Activated CD4-positive, alpha-beta T cell treated with anti-CD3 and anti-CD28 coated beads for 48 hours (primary cell): ENCODE measurements at regions not wholly inside any gene's neighbourhood (a gene's known extent, or its start where the extent isn't known, plus 50 kb on each side); places are given as distances from the start of the nearest gene placed in this dataset.
"Not testable (repeated sequence)": the region's sequence is repeated elsewhere in the genome, so short reads cannot be mapped to it uniquely, and the experiment has no call there.

Experiments used
- DNase-seq: peaks from one replicate; pipeline ENCODE4 v3.0.0-alpha.2; 2020

DNA sequence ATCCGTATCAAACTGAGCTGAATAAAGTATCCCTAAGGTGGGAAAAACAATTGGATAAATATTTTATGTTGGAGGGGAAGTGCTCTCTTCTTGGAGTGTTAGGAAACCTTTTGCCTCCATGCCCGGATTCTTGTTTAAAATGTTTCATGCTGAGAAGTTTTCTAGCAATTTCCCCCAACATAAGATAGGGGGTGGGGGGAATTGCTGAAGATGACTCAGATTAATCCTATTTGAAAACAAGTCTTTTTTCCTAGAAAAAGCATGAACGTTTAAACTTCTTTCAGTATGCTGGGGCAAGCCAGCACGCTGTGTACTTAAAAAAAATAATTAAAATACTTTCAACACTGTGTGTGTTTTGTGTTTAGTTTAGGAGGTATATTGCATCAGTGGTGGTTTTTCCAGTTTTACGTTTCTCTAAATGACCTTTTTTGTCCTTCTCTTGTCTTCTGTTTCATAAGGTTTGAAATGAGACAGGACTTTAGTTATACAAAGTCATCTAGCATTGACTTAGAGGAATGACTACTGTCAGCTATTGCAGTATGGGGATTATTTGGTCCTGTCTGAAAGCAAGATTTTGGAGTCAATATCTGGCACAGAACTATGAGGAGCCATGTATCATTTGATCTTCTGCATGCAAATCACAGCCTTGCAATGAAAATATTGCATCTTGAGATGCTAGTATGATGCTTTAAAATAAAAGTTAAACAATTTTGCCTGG is 295.9 kb downstream of the GATA3 start:
- no peak for DNase-seq

DNA sequence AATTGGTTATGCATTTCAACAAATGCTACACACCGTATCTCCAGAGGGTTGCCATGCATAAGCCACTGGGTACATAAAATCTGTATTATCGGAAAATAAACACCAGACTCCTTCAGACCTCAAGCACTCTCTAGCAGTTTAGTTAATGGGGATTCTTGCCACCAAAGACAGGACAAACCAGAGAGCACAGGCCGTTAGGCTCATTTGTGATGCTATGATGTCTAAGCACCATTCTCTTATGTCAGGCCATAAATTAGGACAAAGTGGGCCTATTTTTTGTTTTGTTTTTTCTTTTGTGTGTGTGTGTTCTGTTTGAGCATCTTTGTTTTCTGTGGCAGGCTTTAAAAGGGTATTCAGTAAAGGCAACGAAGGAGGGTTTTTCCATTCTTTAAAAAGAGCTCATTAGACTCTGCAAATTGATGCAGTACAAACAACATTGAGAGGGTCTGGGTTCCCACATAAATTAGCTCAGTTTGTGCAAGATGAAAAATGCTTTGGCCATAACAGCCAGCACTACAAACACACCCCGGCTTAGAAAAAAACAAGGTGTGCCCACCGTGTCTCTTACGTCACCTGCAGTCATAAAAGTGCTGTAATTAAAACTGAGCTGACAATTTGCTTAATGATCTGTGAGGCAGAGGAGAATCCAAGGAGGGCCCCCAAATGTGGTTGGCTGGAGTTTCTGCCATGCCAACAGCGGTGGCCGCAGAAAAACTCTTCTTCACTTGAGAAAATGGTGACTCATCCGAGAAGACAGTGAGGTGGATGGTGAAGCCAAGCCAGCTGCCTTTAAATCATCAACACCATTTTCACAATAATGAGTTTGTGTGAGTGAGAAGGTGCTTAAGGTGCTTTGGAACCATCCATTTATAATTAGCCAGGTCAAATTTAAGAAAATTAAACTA is 297.9 kb downstream of the GATA3 start:
- DNase-seq, result no peak

DNA sequence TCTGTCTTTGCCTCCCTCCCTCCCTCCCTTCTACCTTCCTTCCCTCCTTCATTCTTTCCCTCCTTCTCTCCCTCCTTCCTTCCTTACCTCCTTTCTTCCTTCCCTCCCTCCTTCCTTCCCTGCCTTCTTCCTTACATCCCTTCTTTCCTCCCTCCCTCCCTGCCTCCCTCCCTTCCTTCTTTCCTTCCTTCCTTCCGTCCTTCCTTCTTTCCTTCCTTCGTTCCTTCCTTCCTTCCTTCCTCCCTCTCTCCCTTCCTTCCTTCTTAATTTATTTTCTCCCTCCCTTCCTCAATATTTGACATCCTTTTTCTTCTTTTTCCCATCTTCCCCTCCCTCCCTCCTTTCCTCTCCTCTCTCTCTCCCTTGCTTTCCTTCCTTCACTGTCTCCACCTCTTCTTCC is 301.8 kb downstream of the GATA3 start:
- no peak for DNase-seq

DNA sequence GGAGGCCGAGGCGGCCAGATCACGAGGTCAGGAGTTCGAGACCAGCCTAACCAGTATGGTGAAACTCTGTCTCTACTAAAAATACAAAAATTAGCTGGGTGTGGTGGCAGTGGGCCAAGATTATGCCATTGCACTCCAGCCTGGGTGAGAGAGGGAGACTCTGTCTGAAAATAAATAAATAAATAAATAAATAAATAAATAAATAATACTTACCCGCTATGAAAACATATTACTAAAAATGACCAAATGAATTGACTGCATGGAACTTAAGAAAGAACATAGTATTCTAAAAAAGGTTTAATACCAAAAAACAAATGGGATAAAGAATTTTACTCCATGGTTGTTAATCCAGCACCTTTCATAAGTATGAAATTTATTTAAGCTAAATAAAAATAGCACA is 305.0 kb downstream of the GATA3 start:
- no peak for DNase-seq

DNA sequence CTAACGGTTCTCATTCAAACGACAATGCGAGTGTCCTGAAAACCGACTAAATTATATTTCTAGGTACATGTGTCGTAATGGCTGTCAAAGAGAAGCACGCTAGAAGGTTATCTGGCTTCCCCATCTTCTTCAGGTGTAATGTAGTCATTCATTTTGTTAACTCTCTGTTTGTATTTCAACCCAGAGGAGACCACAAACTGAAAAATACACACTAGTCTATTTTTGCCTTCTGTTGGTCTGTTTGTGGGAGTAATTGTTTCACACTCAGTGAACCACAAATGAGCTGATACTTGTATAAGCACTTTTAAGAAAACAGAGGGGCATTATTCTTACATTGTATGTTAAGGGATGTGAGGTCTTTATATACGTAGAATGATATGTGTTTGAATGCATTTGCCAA is 305.9 kb downstream of the GATA3 start:
- no peak for DNase-seq

DNA sequence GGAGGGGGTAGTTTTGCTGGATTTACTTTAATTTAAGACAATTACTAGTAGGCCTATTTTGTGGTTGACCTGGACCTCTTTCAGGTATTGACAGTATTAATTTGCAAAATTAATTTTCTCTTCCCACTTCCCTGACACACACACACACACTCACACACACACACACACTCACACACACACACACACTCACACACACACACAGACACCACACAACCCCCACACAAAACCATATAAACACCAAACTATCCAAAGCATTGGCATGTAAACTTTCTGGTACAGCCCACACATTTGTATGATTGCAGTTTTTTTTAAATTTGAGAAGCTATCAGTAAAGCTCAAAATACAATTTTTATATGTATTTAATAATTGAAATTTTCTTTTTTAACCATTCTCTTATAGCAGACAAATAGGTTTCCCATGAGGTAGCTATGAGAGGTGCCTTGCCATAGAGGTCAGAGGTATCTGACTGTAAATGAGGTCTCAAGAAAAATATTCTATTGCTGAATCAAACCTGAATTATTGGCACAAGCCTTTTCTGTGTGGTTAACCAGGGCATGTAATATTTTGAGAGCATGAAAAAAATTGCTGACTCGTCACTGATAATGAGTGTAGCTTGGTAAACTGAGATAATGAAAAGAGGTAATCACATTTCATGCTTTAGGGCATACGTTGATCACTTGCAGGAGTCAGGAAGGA is 306.5 kb downstream of the GATA3 start:
- DNase-seq, result no peak

DNA sequence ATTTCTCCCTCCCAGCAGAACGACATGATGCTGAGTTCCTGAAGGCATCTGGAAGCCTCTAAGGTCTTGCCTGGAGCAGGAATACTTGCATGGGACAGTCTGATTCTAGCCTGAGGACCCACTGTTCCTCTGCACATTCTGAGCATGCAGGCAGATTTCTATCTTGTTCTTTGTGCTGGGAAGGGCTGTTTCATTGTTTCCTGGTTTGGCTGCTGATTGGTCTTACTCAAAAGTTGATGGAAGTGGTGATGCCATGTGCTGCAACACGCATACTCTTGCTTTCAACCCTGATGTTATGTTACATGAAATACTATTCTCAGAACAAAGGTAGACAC is 307.0 kb downstream of the GATA3 start:
- no peak for DNase-seq

DNA sequence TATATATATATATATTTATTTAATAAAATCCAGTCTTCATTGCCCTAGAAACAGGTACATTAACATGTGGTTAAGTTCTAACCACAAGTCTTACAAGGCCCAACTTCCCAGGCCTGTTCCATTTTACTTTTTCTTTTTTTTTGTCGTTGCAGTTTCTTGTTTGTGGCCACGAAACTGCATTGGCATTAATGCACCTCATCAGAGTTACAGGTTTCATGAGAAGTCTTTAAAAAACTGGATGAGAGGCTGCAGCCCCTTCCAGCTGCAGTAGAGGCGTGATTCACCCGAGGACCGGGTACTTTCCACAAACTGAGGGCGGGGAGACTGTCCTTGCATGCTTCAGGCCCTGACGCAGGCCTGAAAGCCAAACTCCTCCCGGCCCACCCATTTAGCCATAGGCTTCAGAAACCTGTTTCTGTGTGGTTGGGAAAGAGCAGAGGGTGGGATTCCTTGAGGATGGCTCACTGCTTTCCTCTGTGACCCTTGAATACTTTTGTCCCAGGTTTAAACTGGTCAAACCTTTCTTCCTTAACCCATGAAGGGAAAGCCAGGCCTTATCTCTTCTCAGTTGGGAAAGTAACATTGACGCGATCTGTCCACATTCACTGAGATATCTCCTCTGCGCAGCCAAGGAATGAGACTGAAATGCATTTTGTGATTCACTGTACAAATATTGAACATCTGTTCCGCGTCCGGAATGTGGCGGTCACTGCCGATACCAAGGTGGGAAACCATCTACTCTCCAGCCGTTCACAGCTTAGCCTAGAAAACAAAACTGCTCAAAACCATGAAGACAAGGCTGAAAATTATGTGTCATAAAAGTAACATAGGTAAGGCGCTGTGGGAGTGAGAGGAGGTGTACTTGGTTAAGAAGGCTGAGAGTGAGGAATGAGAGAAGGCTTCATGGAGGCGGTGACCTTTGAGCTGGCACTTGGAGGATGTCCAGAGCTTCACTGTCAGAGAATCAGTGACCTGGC is 311.7 kb downstream of the GATA3 start:
- DNase-seq, result peak; percentile 67

DNA sequence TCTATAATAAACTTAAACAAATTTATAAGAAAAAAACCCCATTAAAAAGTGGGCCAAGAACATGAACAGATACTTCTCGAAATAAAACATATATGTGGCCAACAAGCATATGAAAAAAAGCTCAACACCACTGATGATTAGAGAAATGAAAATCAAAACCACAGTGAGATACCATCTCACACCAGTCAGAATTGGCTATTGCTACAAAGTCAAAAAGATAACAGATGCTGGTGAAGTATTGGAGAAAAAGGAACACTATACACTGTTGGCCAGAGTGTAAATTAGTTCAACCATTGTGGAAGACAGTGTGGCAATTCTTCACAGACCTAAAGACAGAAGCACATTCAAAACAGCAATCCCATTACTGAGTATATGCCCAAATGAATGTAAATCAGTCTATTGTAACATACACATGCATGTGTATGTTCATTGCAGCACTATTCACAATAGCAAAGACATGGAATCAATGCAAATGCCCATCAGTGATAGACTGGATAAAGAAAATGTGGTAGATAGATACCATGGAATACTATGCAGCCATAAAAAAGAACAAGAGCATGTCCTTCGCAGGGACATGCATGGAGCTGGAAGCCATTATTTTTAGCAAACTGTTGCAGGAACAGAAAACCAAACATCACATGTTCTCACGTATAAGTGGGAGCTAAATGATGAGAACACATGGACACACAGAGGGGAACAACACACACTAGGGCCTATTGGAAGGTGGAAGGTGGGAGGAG is 313.4 kb downstream of the GATA3 start:
- not testable (repeated sequence) for DNase-seq

DNA sequence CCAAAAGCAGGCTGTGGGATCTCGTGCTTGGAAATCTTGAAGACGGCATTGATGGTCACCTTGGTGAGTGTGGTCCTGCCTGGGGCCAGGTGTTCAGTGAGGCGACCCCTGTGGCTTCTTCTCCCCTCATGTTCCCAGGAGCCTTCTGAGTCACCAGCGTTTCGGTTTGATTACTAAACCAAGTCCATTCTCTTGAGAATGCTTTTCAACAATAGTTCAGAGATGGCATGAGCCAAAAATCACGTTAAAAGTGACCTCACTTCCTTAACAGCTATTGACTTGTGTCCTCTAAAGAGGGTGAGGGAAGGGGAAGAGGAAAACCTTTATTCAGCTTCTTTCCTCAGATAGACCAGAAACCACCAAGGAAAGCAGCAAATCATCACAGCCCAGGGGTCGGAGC is 315.2 kb downstream of the GATA3 start:
- DNase-seq, result peak; percentile 15

DNA sequence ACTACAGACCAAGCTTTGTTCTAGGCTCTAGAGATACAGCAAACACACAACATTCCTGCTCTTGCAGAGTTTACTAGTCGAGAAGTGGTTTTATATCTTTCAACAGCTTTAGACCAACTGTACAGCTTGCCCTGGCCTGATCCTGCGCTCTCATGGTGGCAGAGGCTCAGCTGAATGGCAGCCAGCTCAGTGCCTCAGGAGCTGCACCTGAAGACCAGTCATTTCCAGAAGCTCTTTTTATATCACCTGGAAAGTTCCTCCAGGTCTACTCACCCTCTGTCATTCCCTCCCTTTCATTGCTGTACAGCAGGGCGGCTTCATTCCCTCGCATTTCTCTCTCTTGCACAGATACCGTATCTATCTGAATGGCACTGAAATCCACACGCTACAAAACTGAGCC is 319.8 kb downstream of the GATA3 start:
- no peak for DNase-seq

DNA sequence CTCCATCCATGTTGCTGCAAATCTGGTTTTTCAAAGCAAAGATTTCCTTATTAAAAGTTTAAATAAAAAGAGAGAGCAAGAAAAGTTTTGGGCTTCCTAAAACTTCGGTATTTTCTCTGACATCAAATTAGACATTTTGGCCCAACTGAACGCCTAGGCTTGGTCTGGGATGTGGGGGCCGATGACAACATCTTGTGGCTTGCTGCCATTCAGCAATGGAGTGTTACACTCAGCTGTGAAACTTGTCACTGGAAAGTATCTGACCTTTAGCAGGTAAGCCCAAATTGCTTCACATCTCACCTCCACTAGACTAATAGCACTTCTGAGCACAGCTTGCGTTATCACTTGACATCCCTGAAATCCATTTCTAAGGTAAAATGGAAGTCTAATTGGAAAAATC is 320.6 kb downstream of the GATA3 start:
- DNase-seq, result peak; percentile 20

DNA sequence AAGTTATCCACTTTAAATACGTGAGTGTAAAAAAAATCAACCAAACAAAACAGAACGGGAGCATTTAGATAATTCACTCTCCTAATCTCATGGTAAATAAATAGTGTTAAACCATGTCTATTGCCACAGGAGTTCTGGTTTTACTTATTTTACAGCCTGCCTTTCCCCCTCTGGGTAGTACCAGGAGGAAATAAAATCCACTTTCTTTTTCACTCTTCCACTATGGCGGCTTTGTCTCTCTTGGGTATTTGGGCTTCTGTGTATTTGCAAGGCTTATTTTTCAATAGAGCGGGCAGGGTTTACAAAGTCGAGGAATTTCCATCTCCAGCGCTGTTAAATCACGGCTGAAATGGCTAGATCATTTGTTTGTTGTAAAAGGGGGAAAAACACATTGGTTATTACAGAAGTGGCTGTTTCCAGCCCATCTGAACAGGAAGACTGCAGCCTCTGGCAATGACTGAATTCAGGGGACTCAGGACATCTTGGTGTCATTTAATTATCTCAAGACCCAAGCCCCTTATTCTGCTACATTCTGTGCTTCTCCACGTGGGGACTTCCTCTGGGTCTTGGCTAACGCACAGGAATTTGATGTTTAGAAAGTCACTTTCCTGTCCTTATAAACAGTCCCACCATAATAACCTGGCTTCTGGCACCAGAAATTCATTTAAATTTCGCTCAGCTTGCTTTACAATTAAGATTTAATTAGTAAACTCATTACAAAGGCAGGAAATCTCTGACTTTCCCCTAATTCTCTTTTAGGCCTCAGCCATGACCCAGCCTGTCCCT is 323.9 kb downstream of the GATA3 start:
- no peak for DNase-seq

DNA sequence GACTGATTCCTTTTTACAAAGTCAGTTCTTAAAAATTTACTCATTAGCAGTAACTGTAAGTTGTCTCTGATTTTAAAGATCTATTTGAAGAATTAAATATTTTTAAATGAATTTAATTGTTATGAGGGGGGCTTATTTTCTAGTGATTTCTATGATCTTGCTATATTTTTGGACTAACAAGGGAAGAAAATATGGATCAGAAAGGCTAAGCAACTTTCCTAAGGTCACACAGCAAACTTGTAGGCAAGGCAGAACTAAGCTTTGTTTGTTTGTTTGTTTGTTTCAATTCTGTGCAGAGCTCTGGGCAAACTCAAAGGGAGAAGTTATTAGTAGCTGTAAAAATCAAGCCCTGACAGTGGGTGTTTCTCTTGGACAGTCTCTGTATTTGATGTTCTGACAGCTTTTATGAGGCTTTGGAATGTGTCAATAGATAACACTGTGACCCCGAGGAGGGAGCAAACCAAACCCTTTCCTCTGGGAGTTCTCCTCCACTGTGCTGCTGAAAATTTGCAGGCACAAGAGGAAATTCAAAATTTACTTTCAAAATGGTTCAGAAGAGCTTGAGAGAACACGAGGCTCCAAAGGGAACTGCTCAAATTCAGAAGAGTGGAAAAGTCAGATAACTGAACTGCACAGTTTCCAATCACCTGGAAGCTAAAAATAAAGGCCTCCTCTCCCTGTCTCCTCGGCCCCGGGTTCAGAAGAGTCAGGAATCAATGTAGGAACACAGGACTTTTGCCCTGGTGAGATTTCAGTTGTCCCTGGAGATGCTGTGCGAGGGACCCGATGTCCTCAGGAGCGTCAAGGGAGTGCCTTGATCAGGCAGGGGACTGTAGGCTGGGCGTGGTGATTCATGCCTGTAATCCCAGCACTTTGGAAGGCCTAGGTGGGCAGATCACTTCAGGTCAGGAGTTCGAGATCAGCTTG is 325.7 kb downstream of the GATA3 start:
- no peak for DNase-seq

DNA sequence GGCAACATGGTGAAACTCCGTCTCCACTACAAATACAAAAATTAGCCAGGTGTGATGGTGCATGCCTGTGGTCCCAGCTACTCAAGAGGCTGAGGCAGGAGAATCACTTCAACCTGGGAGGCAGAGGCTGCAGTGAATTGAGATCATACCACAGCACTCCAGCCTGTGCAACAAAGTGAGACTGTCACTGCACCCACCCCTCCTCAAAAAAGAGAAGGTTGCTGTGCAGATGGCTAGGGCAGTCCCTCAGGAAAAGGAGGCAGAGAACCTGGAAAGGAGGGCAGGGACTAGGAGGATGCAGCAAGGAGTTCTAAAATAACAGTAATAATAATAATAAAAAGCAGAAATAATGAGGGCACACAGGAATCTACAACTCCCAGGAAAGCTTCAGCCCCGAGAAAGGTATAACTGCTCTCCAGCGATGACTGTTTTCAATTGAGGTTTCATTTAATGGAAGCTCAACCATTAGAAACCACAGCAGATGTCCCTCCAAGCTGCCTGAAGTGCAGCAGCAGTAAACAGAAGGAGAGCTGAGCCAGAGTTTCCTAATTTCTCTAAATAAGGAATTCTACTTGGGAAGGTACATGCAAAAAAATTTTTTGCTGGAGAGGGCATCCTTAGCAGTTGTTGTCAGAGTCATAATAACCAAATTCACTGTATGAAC is 326.5 kb downstream of the GATA3 start:
- DNase-seq, result no peak

DNA sequence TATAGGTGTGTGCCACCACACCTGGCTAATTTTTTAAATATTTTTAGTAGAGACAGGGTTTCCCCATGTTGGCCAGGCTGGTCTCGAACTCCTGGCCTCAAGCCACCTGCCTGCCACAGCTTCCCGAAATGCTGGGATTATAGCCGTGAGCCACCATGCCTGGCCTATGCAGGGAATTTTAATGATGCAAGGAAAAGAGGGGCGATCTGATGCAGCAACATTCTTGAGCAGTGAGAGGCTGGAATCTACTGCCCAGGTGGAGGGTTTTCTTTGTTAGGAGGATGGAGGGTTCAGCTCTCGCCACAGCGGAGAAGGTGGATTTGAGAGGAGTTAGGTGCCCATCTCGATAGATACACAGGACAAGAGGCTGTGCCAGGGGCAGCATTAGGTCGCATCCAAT is 332.3 kb downstream of the GATA3 start:
- no peak for DNase-seq

DNA sequence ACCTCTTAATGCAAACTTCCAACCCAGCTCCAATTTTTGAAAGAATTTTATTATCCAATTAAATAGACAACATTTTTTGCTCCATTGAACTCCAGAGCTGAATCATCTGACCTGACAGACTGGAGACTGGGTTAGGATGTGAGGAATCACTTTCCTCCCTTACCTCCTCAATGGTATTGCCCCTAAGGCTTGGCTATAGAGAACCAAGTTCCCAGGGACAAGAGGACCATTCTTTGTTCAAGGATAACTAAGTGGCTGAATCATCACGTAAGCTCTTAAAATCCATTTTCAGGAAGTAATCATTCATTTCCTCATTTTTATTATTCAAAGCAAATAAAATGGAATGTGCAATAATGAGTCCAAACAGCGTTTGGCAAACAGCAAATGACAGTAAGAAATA is 335.1 kb downstream of the GATA3 start:
- DNase-seq, result no peak

DNA sequence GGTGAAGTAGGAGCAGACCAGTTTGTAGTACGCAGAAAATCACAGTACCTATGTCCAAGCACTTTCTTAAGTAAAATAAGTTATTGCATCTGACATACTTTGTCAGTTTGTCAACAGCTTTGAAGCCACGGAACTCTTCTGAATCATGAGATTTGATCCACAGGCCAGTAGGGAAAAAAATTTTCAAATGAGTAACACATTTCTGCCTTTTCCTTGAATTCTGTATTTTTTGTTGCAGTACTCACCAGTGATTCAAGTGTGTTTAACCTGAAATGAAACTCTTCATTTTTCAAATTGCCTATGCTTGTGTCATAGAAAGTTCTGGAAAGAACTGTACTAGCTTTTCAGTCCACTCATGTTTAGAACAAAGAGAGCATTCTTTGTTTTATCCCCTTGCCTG is 337.7 kb downstream of the GATA3 start:
- DNase-seq, result no peak

DNA sequence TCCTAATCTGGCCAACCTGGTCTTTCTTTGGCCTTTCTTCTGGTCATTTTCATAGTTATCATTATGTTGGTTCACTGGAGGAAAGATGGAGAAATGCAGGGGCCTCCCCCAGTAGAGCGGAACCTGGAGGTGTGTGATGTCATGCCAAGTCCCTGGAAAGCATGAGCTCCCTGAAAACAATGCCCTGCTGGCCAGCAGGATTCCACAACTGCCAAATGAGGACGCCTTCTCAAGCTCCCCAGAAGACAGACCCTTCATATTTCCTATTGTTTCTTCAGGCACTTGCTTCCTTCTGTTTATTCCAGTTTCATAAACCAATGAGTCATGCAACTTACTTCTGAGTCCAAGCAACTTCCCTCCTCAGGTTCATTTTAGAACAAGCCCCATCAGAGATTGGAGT is 339.0 kb downstream of the GATA3 start:
- DNase-seq, result no peak
